GM23248 (cell line): ENCODE measurements at regions not wholly inside any gene's neighbourhood (a gene's known extent, or its start where the extent isn't known, plus 50 kb on each side); places are given as distances from the start of the nearest gene placed in this dataset.

ENCODE experiments used
- EZH2 ChIP-seq: fragments of 200-600 bp; sonication (generic); IDR thresholded peaks from 2 replicates; pipeline ENCODE4 v1.6.1; 2018; ENCODE audit warnings: antibody characterized with exemption, mild to moderate bottlenecking; ENCODE audit not compliant: insufficient read depth, poor library complexity, severe bottlenecking
- EZH2phosphoT487 ChIP-seq: fragments of 200-600 bp; sonication (generic); IDR thresholded peaks from 2 replicates; pipeline ENCODE4 v1.6.1; 2018; ENCODE audit warnings: antibody characterized with exemption, moderate library complexity, mild to moderate bottlenecking, low read depth; ENCODE audit not compliant: insufficient read depth

DNA sequence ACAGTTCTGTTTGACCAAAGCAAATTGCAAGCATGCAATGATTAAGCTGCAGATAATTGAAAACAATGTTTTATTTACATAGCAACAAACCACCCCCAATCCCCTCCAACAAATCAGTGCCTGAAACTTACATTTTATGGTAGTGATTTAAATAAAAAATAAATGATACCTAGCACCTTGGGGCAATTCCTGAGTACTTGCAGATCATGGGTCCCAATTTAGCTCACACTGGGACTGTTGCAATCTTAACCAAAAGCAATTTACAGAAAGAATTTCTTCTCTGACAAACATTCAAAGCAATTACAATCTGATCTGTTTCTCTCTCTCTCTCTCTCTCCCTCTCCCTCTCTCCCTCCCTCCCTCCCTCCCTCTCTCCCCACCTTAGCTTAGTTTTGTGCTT, 345.7 kb upstream of the PCSK5 start:
- TF ChIP-seq EZH2 (no peak), EZH2phosphoT487 (no peak)
